Muscle of arm (tissue), 1 donor: ENCODE measurements at regions not wholly inside any gene's neighbourhood (a gene's known extent, or its start where the extent isn't known, plus 50 kb on each side); places are given as distances from the start of the nearest gene placed in this dataset.
A peak's percentile ranks its signal among the peaks of the same experiment; 100 is the strongest.
"Not testable (repeated sequence)": the region's sequence is repeated elsewhere in the genome, so short reads cannot be mapped to it uniquely, and the experiment has no call there.

Experiments
- DNase-seq: peaks from one replicate; pipeline ENCODE4 v3.0.0-alpha.2; 2013

DNA sequence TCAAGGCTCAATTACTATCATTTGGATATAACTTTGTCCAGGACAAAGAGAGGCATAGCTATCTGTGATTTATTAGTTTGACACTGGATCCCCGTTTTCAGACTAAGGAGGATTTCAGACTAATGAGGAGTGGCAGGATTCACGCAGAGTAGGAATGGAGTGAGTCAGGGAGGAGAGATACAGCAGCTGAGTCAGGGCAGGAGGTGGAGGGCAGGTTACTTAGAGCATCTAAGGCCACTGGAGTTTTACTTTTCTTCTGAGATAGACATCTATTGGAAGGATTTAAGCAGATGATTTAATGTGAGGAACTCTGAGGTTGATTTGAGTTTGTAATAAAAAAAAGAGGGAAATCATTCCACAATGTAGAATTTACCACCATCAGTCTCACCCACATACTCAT, 110.6 kb downstream of the RPIA start:
- DNase-seq: not testable (repeated sequence)

DNA sequence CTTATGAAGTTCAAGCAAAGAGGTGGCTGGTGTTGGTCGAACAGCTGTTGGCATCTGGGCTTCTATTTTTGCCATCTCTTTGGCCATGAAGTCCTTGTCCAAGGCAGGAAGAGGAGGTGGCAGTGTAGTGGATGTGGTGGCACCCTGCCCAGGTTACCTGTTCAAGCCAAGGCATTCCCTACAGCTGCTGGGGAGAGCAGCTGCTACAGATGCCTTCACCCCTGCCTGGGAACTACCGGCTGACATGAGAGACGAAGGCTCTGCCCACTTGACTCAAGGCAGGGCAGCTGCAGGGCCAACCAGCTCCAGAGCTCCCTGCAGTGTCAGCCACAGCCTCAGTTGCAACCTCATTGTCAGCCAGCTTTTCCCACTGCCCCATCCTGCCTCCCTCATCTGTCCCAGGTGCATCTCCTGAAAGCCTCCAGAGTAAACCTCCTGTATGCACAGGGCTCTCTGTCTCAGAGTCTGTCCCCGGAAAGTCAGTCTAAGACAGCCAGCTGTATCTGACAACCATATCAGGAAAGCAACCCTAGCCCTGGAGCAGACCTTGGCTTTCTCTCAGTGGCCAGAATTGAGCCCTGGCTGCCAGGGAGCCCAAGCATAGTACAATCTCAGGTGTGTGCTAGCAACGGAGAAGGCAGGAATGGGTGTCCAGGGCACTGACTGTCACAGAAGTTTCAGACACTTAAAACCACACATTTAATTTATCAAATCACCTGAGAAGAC, 115.9 kb downstream of the RPIA start:
- no peak for DNase-seq

- no peak for DNase-seq
Measured at GRCh38 chr2:88808083-88808482, 116.6 kb downstream of the RPIA start.

DNA sequence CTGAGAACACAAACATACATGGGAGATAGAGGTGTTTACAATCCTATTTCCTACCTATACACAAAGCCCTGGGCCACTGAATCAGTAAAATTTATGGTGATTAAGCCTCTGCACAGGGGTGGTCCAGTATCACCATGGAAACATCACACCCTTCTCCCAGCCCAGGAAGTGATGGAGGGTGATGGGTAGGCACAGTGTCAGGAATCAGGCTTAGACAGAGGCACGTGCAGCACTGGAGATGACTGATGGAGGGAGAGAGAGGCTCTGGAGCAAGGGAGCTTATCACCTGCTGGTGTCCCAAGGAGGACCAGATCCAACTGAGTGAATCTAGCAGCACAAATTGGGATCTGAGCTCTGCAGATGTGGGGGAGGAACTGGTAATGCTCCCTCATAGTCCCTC, 117.2 kb downstream of the RPIA start:
- no peak for DNase-seq

GRCh38 chr2:88809216-88809615, 117.7 kb downstream of the RPIA start:
- DNase-seq: no peak

- no peak for DNase-seq
Measured at GRCh38 chr2:88810017-88810416, 118.5 kb downstream of the RPIA start.

DNA sequence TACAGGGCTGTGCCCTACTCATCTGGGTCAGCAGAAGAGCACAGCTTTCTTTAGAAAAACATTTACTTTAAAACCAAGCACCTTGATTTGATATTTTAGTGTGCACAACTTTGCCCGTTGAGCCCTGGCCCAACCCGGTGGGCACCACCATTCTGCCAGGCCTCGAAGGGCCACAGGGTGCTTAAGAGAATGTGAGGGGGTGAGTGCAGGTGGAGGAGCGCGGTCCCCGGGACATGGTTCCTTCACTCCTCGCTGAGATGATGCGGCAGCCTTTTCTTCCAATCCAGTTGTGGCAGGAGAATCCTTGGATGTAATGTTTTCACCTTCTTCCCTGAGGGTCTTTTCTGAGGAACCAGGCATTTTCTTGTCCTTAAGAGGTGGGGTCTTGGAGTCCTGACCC, 119.0 kb downstream of the RPIA start:
- no peak for DNase-seq

DNA sequence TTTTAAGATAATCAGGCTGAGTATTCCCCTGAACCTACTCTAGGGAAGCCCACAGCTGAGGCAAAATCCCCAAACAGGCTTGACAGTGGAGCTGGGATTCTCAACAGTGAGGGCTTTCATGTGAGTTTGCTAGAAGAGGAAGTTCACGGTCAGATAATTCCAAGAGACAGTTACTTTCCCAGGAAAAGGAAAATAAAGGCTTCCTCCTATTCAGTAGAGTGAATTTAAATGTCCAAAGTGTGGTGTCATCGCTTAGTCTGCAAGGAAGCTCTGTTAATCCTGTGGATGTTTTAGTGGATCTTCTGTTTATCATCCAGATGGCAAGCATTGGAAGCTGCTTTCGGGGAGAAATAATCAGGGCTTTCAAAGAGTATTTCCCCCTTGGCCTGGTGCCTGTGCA, 119.8 kb downstream of the RPIA start:
- no peak for DNase-seq

- no peak for DNase-seq
Measured at GRCh38 chr2:88811681-88812080, 120.2 kb downstream of the RPIA start.

GRCh38 chr2:88813612-88814011, 122.1 kb downstream of the RPIA start:
- no peak for DNase-seq

- no peak for DNase-seq
Measured at GRCh38 chr2:88815282-88815681, 123.8 kb downstream of the RPIA start.

GRCh38 chr2:88815697-88816096, 124.2 kb downstream of the RPIA start:
- no peak for DNase-seq

DNA sequence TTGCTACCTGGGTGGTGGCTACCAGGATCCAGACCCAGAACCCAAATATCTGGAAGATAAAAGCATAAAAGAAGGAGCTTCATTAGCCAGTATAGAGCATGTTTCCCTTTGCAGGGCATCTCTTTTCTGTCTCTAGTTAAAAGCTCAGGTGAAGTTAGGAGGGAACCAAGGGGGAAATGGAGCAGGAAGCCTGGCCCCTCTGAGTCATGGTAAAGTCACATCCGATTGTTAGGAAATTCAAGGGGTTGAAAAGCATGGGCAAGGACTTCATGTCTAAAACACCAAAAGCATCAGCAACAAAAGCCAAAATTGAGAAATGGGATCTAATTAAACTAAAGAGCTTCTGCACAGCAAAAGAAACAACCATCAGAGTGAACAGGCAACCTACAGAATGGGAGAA, 126.9 kb downstream of the RPIA start:
- no peak for DNase-seq

- no peak for DNase-seq
Measured at GRCh38 chr2:88824951-88825350, 133.5 kb downstream of the RPIA start.

GRCh38 chr2:88826399-88826798, 134.9 kb downstream of the RPIA start:
- no peak for DNase-seq

- no peak for DNase-seq
Measured at GRCh38 chr2:88827821-88828220, 136.3 kb downstream of the RPIA start.

- DNase-seq: peak; percentile 32
Measured at GRCh38 chr2:88828397-88829137, 137.1 kb downstream of the RPIA start.

GRCh38 chr2:88829607-88830463, 138.4 kb downstream of the RPIA start:
- DNase-seq: no peak

- no peak for DNase-seq
Measured at GRCh38 chr2:88831071-88831791, 139.8 kb downstream of the RPIA start.

GRCh38 chr2:88831792-88832248, 140.3 kb downstream of the RPIA start:
- DNase-seq: no peak

DNA sequence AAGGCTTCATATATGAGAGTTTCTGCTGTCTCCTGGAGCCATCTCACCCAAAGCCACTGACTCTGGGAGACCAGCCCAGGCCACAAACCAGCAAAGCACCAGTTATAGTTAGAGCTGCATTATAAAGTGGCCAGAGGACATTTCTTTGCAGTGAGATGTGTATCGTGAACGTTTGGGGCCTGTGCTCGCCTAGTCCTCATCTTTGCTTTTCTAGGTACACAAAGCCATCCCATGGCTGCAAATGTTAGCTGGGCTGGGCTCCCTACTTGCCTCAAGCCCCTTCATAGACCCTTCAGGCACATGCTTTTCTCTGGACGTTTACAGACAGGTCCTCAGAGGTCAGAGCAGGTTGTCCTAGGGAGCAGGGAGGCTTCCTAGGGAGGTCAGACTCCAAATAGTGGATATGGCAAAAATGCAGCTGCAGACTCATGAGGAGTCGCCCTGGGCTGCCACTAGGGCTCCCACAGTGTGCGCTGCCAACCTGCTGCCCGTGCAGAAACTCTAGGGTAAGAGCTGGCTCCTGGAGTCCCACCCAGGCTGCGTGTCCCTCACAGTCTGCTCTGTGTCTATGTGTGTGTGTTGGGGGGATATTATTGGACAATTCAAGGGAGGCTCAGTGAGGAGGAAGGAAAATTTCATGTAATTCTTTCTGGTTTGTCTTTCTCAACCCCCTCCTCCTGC, 141.0 kb downstream of the RPIA start:
- DNase-seq: no peak
